ENCODE measurements at regions not wholly inside any gene's neighbourhood (a gene's known extent, or its start where the extent isn't known, plus 50 kb on each side); places are given as distances from the start of the nearest gene placed in this dataset.
"Not testable (repeated sequence)": the region's sequence is repeated elsewhere in the genome, so short reads cannot be mapped to it uniquely, and the experiment has no call there.

- DNase-seq, result peak; percentile 51
Observed at GRCh38 chr10:21285742-21286331, 239.6 kb downstream of the SKIDA1 start.

DNA sequence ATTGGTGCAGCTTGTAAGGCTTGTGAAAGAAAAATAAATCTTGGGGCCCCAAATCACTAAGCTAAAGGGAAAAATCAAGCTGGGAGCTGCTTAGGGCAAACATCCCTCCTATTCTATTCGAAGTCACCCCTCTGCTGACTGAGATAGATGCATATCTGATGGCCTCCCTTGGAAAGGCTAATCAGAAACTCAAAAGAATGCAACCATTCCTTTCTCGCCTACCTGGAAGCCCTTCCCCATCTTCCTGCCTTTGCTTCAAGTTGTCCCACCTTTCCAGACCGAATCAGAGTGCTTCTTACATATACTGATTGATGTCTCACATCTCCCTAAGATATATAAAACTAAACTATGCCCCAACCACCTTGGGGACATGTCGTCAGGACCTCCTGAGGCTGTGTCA is 240.3 kb downstream of the SKIDA1 start:
- no peak for DNase-seq

DNA sequence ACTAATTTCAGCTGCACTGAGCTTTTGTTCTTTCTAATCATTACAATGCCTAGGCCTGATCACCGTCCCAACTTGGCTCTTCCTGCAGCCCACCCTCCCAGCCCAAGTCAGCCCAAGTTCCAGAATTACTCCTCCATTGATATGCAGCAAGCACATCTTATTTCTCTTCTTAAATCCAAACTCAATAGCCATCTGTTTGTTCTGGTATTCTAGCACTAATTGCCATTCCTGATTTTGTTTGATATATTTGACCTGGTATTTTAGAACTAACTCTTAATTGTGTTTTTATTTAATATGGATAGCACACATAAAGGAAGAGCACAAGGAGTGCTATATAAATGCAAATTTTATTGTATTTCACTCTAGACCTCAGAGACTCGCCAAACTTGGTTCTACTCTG is 241.2 kb downstream of the SKIDA1 start:
- no peak for DNase-seq

DNA sequence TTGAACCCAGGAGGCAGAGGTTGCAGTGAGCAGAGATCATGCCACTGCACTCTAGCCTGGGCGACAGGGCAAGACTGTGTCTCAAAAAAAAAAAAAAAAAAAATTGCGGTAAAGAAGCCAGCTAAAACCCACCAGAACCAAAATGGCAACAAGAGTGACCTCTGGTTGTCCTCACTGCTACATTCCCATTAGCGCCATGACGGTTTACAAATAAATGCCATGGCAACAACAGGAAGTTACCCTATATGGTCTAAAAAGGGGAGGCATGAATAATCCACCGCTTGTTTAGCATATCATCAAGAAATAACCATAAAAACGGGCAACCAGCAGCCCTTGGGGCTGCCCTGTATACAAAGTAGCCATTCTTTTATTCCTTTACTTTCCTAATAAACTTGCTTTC is 242.4 kb downstream of the SKIDA1 start:
- not testable (repeated sequence) for DNase-seq

DNA sequence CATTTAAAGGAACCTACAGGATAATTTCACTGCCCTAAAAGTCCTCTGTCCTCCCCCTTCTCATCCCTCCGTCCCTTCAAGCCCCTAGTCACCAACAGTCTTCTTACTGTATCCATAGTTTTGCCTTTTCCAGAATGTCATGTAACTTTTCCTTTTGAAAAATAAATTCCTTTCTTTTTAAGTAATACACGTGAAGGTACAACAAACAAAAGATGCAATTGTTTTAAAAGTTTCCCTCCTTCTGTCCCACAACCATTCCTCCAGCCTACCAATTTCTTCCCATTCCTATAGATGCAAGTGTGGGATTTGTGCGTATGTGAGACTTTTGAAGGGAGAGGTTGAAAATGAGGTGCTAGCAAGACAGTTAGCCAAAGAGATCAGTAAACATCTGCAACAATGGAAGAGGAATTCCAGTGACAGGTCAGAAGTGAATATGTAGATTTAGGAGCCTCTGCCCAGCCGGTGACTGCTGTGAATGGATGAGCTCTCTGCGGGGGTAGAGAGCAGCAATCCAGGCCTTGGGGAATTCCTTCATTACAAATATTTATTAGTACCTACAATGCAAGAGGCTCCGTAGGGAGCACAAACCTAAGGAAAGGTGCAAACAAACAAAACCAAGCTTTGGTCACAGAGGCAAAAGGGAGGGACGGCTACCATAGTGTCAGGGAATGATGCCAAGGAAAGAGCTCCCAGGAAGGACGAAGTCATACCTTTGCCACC is 243.6 kb downstream of the SKIDA1 start:
- DNase-seq, result no peak

GRCh38 chr10:21280971-21281572 is 244.4 kb downstream of the SKIDA1 start:
- peak; percentile 58 for DNase-seq

- DNase-seq, result no peak
Observed at GRCh38 chr10:21280037-21280436, 245.4 kb downstream of the SKIDA1 start.

DNA sequence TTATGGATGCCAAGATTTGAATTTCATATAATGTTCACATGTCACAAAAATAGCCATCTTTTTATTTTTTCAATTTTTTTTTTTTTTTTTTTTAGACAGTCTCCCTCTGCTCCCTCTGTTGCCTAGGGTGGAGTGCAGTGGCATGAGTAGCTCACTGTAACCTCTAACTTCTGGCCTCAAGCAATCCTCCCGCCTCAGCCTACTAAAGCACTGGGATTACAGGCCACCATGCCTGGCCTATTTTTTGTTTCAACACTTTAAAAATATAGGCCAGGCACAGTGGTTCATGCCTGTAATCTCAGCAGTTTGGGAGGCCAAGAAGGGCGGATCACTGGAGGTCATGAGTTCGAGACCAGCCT is 246.3 kb downstream of the SKIDA1 start:
- DNase-seq, result no peak

GRCh38 chr10:21278491-21279216 is 246.8 kb downstream of the SKIDA1 start:
- peak; percentile 89 for DNase-seq

DNA sequence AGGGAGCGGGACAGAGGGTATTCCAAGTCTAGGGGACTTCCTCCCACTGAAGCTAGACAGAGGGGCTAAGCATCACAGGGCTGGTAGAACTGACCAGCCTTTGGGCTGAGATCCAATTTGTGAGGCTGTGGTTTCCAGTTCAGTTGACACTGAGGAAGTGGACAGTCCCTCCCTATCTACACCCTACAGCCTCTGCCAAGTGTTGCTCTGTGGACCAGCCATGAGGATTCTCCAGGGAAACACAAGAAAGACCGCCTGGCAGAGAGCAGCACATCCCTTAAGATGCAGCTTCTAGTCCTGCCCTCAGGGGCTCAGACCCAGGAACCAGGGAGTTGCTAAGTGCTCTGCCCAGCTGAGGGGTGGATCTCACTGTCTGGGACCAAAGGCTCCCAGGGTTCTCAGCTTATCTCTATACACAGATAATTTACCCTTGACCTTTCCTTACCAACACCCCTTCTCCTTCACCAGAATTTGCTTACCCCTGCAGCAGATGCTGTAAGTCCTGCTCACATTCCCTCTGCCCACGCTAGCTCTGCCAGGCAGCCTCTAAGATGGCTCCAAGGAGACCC is 252.0 kb downstream of the SKIDA1 start:
- DNase-seq, result no peak

GRCh38 chr10:21272643-21273399 is 252.7 kb downstream of the SKIDA1 start:
- DNase-seq, result no peak

DNA sequence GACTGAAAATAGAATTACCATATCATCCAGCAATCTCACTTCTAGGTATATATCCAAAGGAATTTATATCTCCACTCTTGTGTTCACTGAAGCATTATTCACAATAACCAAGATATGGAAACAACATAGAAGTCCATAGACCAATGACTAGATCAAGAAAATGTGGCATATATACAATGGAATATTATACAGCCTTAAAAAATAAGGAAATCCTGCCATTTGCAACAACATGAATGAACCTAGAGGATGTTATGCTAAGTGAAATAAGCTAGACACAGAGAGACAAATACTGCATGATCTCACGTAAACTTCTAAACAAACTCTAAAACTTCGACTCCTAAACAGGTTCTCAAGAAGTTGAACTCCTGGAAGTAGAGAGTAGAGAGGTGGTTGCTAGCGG is 254.5 kb downstream of the SKIDA1 start:
- DNase-seq, result no peak

- DNase-seq, result no peak
Observed at GRCh38 chr10:21269289-21269688, 256.2 kb downstream of the SKIDA1 start.

- peak; percentile 62 for DNase-seq
Observed at GRCh38 chr10:21265622-21266021, 259.9 kb downstream of the SKIDA1 start.

- DNase-seq, result no peak
Observed at GRCh38 chr10:21264271-21264670, 261.2 kb downstream of the SKIDA1 start.

- no peak for DNase-seq
Observed at GRCh38 chr10:21263839-21264238, 261.6 kb downstream of the SKIDA1 start.

DNA sequence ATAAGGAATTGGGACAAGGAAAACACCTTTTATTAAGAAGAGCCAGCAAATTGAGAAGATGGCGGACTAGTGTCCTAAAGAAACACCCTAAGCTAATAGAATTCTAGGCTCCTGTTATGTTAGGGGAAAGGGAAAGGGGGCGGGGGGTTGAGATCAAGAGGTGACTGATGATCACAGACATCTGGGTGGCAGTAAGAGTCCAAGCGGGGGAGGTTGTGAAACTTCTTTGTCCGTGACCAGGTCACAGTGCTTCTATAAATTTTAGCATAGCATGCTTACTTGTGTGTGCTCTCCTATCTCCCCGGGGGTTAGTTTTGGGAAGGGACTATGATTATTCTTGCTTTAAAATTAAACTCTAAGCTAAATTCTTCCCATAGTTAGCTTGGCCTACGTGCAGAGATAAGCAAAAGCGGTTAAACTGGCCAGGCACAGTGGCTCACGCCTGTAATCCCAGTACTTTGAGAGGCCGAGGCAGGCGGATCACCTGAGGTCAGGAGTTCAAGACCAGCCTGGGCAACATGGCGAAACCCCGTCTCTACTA is 262.1 kb downstream of the SKIDA1 start:
- no peak for DNase-seq

GRCh38 chr10:21261842-21262294 is 263.6 kb downstream of the SKIDA1 start:
- no peak for DNase-seq

DNA sequence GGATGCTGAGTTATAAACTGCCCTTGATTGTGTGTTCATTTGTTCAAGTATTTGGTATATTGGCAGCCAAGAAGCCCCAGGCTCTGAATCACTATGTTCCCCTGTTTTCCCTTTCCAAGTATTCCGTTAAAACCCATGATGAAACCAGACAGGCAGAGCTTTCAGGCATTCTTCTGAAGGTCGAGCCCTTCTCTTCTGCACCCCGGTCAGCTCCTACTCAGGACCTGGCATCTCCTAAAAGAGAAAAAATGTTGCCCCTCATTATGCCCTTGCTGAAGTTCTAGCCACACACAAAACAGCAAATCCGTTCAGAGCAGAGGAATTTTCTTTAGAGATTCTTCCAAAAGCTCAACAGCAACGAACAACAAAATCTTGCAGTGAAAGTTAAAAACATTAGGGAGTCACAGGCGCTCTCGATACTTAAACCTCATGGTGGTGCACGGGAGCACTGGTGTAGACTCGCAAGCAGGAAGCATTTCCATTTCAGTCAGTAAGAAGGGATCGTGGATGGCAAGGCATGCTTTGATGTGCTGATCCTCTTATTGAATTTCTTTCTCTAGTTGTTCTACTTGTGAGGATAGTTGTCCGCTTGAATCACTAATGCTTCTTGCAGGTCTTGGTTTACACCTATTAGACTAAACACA is 264.9 kb downstream of the SKIDA1 start:
- DNase-seq, result no peak

DNA sequence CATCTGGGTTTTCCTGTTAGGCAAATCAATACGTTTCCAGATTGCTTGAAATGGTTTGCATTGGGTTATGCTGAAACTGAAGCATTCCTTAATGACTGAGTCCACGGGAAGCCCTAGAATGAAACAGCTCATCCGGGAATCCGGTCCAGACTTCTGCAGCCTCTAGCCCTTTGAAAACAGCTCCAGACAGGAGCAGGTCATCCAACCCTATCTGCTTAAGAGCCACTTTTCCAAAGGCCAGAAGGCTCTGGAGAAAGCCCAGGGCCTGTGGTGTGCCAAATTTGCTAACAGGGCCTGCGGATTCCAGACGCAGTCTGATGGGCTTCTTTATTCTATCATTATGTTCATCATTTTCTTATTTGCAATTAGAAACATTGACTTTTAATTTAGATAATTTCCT is 265.4 kb downstream of the SKIDA1 start:
- no peak for DNase-seq

DNA sequence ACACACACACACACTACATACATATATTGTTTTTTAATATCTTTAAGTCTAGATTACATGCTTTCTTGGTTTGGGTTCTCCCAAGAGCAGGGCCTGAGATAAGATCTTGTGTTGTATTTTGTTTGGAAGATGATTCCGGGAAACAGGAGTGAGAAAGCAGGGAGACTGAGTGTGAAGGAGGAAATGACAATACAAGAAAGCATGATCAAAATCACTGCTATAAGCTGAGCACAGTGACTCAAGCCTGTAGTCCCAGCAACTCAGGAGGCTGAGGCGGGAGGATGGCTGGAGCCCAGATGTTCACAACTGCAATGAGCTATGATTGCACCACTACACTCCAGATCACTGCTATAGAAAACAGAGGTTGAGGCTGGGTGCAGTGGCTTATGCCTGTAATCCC is 267.6 kb downstream of the SKIDA1 start:
- peak; percentile 48 for DNase-seq

- DNase-seq, result no peak
Observed at GRCh38 chr10:21257191-21257590, 268.3 kb downstream of the SKIDA1 start.
